Esophagus muscularis mucosa (tissue), 4 donors: ENCODE measurements at regions not wholly inside any gene's neighbourhood (a gene's known extent, or its start where the extent isn't known, plus 50 kb on each side); places are given as distances from the start of the nearest gene placed in this dataset.

Experiments
- CTCF ChIP-seq, 3 experiments: fragments of 200-600 bp in 2 of 3; fragments of 450-650 bp in 1 of 3; sonication (generic) in 2 of 3; IDR thresholded peaks; one replicate each; pipeline ENCODE4 v1.5.1; 2017 to 2019; ENCODE audit warnings: antibody characterized with exemption in 3 of 3, mild to moderate bottlenecking in 2 of 3, moderate library complexity in 1 of 3
- EP300 ChIP-seq: sonication (generic); formaldehyde crosslinking; IDR thresholded peaks from one replicate; pipeline ENCODE4 v1.6.1; 2017; ENCODE audit warnings: antibody characterized with exemption
- POLR2A ChIP-seq: fragments of 450-650 bp; IDR thresholded peaks from one replicate; pipeline ENCODE4 v1.6.1; 2017; ENCODE audit warnings: antibody characterized with exemption, moderate library complexity, mild to moderate bottlenecking, low read depth
- POLR2AphosphoS5 ChIP-seq, 2 donors: sonication (generic); formaldehyde crosslinking; IDR thresholded peaks; one replicate each; pipeline ENCODE4 v1.6.1; 2017; ENCODE audit warnings: antibody characterized with exemption in 2 of 2

- TF ChIP-seq CTCF (IDR thresholded peaks at IDR 0.05) (no peak), POLR2A (no peak), POLR2AphosphoS5 (IDR thresholded peaks at IDR 0.05) (no peak), EP300 (no peak)
Observed at GRCh38 chr6:115524821-115525220, 535.9 kb downstream of the FRK start.
